ENCODE measurements at regions not wholly inside any gene's neighbourhood (a gene's known extent, or its start where the extent isn't known, plus 50 kb on each side); places are given as distances from the start of the nearest gene placed in this dataset.

- TF ChIP-seq CTCF (IDR thresholded peaks at IDR 0.05 in 2 of 3, conservative IDR thresholded peaks at IDR 0.05 in 1 of 3; ENCODE audit: insufficient read depth in 2 of 3, low read depth in 1 of 3, low read length in 3 of 3) (no peak), RFX7 (CRISPR knock-in tag; IDR thresholded peaks at IDR 0.05) (no peak), ZNF134 (CRISPR knock-in tag; conservative IDR thresholded peaks at IDR 0.05) (no peak), DDX20 (tag; IDR thresholded peaks at IDR 0.05; ENCODE audit: low read depth) (no peak), MAX (CRISPR knock-in tag; IDR thresholded peaks at IDR 0.05) (no peak), SIN3A (IDR thresholded peaks at IDR 0.05; ENCODE audit: borderline replicate concordance in 2 of 2, control insufficient read depth in 1 of 2, low read depth in 2 of 2, low read length in 2 of 2) (no peak), REST (IDR thresholded peaks at IDR 0.05; ENCODE audit: borderline replicate concordance) (no peak), REST (CRISPR knock-in tag; IDR thresholded peaks at IDR 0.05; ENCODE audit: low read depth) (no peak), HMG20B (CRISPR knock-in tag; IDR thresholded peaks at IDR 0.05) (no peak), FOXM1 (IDR thresholded peaks at IDR 0.05; ENCODE audit: low read depth) (no peak), FOXM1 (CRISPR knock-in tag; IDR thresholded peaks at IDR 0.05; ENCODE audit: low read depth) (no peak), ZBTB8A (IDR thresholded peaks at IDR 0.05; ENCODE audit: partially characterized antibody) (no peak), TCF7L2 (IDR thresholded peaks at IDR 0.05; ENCODE audit: low read depth, low read length) (no peak), MAZ (CRISPR knock-in tag; conservative IDR thresholded peaks at IDR 0.05 in 1 of 2, IDR thresholded peaks at IDR 0.05 in 1 of 2) (no peak), HEY1 (CRISPR knock-in tag; IDR thresholded peaks at IDR 0.05; ENCODE audit: borderline replicate concordance) (no peak), GABPA (tag; conservative IDR thresholded peaks at IDR 0.05; ENCODE audit: low read depth) (no peak)
Measured at GRCh38 chrX:866441-866990, 235.9 kb downstream of the SHOX start.
